OCI-LY7 (cell line): ENCODE measurements at regions not wholly inside any gene's neighbourhood (a gene's known extent, or its start where the extent isn't known, plus 50 kb on each side); places are given as distances from the start of the nearest gene placed in this dataset.

Experiments used
- BruUV-seq: library from RNA; stranded (reverse); fragments of 400-500 nt; replicated peaks from 2 replicates; lab custom pipeline; 2021; lab: Mats Ljungman, UMichigan
- CTCF ChIA-PET: fragments of 300-600 bp; sonication (Branson Sonifier 250); formaldehyde crosslinking; loops from one replicate; lab custom pipeline; 2022; ENCODE audit warnings: antibody characterized with exemption; ENCODE audit not compliant: unreplicated experiment; lab: Charles Lee
- POLR2A ChIA-PET: fragments of 300-600 bp; sonication (Branson Sonifier 250); formaldehyde crosslinking; loops from one replicate; lab custom pipeline; 2022; ENCODE audit warnings: antibody characterized with exemption; lab: Charles Lee
- DNase-seq: peaks from one replicate; pipeline ENCODE4 v3.0.0-alpha.2; 2015; ENCODE audit warnings: low spot score
- H2AFZ ChIP-seq: fragments of 200-600 bp; sonication (generic), shearing (Covaris generic); 2 replicates; pipeline ENCODE4 v1.6.1; 2014; ENCODE audit warnings: mild to moderate bottlenecking, antibody characterized with exemption, low read length, moderate library complexity
- H3K27ac ChIP-seq: fragments of 200-600 bp; sonication (generic); 2 replicates; pipeline ENCODE4 v1.5.1; 2014; ENCODE audit warnings: mixed run types, low read depth, mild to moderate bottlenecking, moderate library complexity, low read length, inconsistent platforms; ENCODE audit not compliant: poor library complexity, severe bottlenecking
- H3K36me3 ChIP-seq: fragments of 200-600 bp; sonication (generic); 2 replicates; pipeline ENCODE4 v1.6.1; 2014; ENCODE audit warnings: mild to moderate bottlenecking, antibody characterized with exemption, low read length, moderate library complexity, mixed read lengths; ENCODE audit not compliant: insufficient read depth
- H3K4me1 ChIP-seq: fragments of 200-600 bp; sonication (generic); 2 replicates; pipeline ENCODE4 v1.5.1; 2014; ENCODE audit warnings: mild to moderate bottlenecking, low read length; ENCODE audit not compliant: insufficient read depth, poor library complexity, severe bottlenecking
- H3K4me2 ChIP-seq: fragments of 200-600 bp; sonication (generic); 2 replicates; pipeline ENCODE4 v1.6.1; 2014; ENCODE audit warnings: mild to moderate bottlenecking, low read length
- H3K4me3 ChIP-seq: fragments of 200-600 bp; sonication (generic); 2 replicates; pipeline ENCODE4 v1.5.1; 2014; ENCODE audit warnings: mild to moderate bottlenecking, low read depth, low read length; ENCODE audit not compliant: poor library complexity, severe bottlenecking
- H3K79me2 ChIP-seq: fragments of 200-600 bp; sonication (generic); 2 replicates; pipeline ENCODE4 v1.6.1; 2016; ENCODE audit warnings: low read depth, mild to moderate bottlenecking, low read length, moderate library complexity, mixed read lengths; ENCODE audit not compliant: insufficient read depth
- H3K9me2 ChIP-seq: fragments of 200-600 bp; sonication (generic); 2 replicates; pipeline ENCODE4 v1.6.1; 2016; ENCODE audit warnings: mild to moderate bottlenecking, low read length, mixed read lengths; ENCODE audit not compliant: insufficient read depth
- H3K9me3 ChIP-seq: fragments of 200-600 bp; sonication (generic); 2 replicates; pipeline ENCODE4 v1.6.1; 2014; ENCODE audit warnings: mild to moderate bottlenecking, mixed run types, low read length, mixed read lengths
- H4K20me1 ChIP-seq: fragments of 200-600 bp; sonication (generic); 2 replicates; pipeline ENCODE4 v1.6.1; 2014; ENCODE audit warnings: mild to moderate bottlenecking, antibody characterized with exemption, low read length, moderate library complexity, mixed read lengths; ENCODE audit not compliant: insufficient read depth
- EZH2phosphoT487 ChIP-seq: fragments of 200-600 bp; sonication (generic); IDR thresholded peaks from 2 replicates; pipeline ENCODE4 v1.6.1; 2018; ENCODE audit warnings: low read depth, borderline replicate concordance, mild to moderate bottlenecking, mixed run types, antibody characterized with exemption, low read length, moderate library complexity, mixed read lengths
- intact Hi-C: fragments of 100-400 bp; cut with micrococcal nuclease; formaldehyde crosslinking; loops from one replicate; pipeline ENCODE4 v1.10.0; 2022; ENCODE audit not compliant: unreplicated experiment
- TF ChIP-seq, protein P1 (sequence below): fragments of 200-600 bp; sonication (generic); conservative IDR thresholded peaks from 2 replicates; pipeline ENCODE4 v1.5.1; 2014; ENCODE audit warnings: mild to moderate bottlenecking, antibody characterized with exemption, low read length, moderate library complexity, mixed read lengths

DNA sequence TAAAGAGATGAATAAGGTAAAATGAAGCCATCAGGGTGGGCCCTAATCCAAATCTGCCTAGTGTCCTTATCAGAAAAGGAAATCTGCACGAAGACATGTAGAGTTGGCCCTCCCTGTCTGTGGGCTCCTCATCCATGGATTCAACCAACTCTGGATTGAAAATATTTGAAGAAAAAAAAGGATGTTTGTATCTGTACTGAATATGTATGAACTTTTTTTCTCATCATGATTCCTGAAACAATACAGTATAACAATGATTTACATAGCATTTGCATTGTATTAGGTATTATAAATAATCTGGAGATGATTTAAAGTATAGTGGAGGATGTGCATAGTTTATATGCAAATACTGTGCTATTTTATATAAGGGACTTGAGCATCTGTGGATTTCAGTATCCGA lies 59.0 kb upstream of the SMAD6 start:
- CTCF ChIA-PET = no interaction called here
- H3K79me2 ChIP-seq = no peaks in the 10 kb centered on the region

DNA sequence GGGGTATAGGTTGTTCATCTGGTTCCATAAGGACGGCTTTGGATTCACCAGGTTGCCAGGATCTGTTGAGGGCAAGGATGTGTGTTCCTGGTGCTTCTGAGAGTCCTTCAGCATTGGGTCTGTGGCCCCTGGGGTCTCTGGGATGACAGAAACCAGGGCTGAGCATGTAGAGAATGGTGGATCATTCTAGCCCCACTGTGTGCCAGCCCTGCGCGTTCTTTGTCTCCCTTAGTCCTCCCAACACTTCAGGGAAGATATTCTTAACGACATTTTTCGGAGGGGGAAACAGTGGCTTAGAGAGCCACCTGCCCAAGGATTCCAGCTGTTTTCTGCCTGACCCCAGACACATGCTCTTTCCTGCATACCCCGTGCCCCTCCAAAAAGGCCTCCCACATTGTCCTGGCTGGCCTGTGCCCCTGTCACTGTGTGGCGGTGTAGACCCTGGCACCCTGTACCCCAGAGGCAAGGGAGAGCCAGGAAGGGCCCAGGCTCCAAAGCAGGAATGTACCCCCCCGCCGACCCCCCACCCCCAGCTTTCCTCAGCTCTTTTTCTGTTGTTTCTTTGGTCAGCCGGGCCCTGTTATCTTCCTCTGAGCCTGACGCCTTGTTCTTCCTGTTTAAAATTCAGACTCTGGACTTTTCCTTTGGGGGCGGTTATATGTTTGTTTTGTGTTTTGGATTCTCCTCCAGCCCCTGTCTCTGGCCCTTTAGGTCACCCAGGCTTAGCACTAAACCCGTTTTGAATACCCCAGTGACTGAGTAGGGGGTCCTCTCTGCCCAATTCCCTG lies 57.8 kb upstream of the SMAD6 start:
- no peak for TF ChIP-seq EZH2phosphoT487
- H3K9me2 ChIP-seq = no peaks in the 10 kb centered on the region
- ChIA-PET CTCF (no interaction called here), POLR2A (no interaction called here)
- BruUV-seq = no TSS peak
- H3K9me3 ChIP-seq = no peaks in the 10 kb centered on the region
- H3K27ac ChIP-seq = no peak overlapping the region
- no peak overlapping the region for H2AFZ ChIP-seq
- H3K4me3 ChIP-seq = no peak overlapping the region
- no peaks in the 10 kb centered on the region for H4K20me1 ChIP-seq
- no peak for DNase-seq
- H3K4me2 ChIP-seq = no peak overlapping the region
- intact Hi-C loops = no loop called here
- H3K36me3 ChIP-seq = no peaks in the 10 kb centered on the region
- H3K79me2 ChIP-seq = no peaks in the 10 kb centered on the region
- no peaks in the 10 kb centered on the region for H3K4me1 ChIP-seq

More for the DNA sequence above, 59.0 kb upstream of the SMAD6 start:
- H3K9me2 ChIP-seq = no peaks in the 10 kb centered on the region
- no TSS peak for BruUV-seq
- DNase-seq = no peak
- H3K4me1 ChIP-seq = no peaks in the 10 kb centered on the region
- no peak overlapping the region for H3K27ac ChIP-seq
- H3K4me2 ChIP-seq = no peak overlapping the region
- TF ChIP-seq EZH2phosphoT487 = no peak
- TF ChIP-seq, protein P1, sequence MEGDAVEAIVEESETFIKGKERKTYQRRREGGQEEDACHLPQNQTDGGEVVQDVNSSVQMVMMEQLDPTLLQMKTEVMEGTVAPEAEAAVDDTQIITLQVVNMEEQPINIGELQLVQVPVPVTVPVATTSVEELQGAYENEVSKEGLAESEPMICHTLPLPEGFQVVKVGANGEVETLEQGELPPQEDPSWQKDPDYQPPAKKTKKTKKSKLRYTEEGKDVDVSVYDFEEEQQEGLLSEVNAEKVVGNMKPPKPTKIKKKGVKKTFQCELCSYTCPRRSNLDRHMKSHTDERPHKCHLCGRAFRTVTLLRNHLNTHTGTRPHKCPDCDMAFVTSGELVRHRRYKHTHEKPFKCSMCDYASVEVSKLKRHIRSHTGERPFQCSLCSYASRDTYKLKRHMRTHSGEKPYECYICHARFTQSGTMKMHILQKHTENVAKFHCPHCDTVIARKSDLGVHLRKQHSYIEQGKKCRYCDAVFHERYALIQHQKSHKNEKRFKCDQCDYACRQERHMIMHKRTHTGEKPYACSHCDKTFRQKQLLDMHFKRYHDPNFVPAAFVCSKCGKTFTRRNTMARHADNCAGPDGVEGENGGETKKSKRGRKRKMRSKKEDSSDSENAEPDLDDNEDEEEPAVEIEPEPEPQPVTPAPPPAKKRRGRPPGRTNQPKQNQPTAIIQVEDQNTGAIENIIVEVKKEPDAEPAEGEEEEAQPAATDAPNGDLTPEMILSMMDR = no peak
- no peak overlapping the region for H2AFZ ChIP-seq
- no peaks in the 10 kb centered on the region for H3K9me3 ChIP-seq
- intact Hi-C loops = no loop called here
- no peak overlapping the region for H3K4me3 ChIP-seq
- POLR2A ChIA-PET = no interaction called here
- no peaks in the 10 kb centered on the region for H3K36me3 ChIP-seq
- H4K20me1 ChIP-seq = no peaks in the 10 kb centered on the region

DNA sequence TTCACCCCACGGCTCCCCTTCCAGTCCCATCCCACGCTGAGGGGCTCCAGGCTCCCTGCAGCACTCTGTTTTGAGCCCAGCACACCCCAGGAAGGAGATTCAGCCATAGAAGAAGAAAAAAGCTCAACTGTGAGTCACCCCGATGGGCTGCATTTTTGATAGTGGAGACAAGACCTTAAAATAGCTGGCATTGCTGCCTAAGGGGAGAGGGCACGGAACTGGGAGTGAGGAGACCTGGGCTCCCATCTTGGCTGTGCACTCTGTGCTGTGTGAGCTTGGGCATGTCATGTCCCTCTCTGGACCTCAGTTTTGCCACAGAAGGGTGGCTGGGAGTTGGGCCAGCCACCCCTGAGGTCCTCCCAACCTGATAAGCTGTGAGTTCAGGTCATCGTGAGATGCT lies 57.2 kb upstream of the SMAD6 start:
- no TSS peak for BruUV-seq
- ChIA-PET CTCF (no interaction called here), POLR2A (no interaction called here)
- no peaks in the 10 kb centered on the region for H3K79me2 ChIP-seq
- H3K9me2 ChIP-seq = no peaks in the 10 kb centered on the region
- no peak overlapping the region for H3K4me2 ChIP-seq
- H3K9me3 ChIP-seq = no peaks in the 10 kb centered on the region
- DNase-seq = no peak
- H3K27ac ChIP-seq = no peak overlapping the region
- H3K4me3 ChIP-seq = no peak overlapping the region
- H4K20me1 ChIP-seq = no peaks in the 10 kb centered on the region
- TF ChIP-seq, protein P1 = no peak
- no peak for TF ChIP-seq EZH2phosphoT487
- intact Hi-C loops = no loop called here
- H3K36me3 ChIP-seq = no peaks in the 10 kb centered on the region
- no peak overlapping the region for H2AFZ ChIP-seq
- no peaks in the 10 kb centered on the region for H3K4me1 ChIP-seq
